NCI-H2196 treated with DMSO at 0.1 percent for 48 hours (cell line): ENCODE measurements at regions not wholly inside any gene's neighbourhood (a gene's known extent, or its start where the extent isn't known, plus 50 kb on each side); places are given as distances from the start of the nearest gene placed in this dataset.
"Not testable (repeated sequence)": the region's sequence is repeated elsewhere in the genome, so short reads cannot be mapped to it uniquely, and the experiment has no call there.

Experiments used
- DNase-seq: peaks from one replicate; lab custom pipeline; 2025; ENCODE audit not compliant: unreplicated experiment; lab: John Stamatoyannopoulos, UW

DNA sequence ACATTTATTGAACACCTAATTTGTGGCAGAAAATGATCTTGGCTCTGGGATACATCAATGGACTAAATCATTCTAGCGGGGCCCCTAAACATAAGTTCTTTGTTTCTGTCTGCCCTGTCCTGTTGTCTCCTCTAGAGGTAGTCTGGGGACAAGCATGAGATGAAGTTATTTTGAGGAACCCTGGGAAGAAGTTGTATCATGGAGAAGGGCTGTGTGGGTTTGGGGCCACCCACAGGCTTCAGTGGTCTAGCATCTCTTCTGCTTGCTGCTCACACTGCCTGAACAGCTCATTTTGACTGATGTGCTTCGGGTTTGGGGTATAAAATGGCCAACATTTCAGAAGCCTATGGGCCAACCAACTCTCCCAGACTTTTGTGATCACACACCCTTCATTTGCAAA lies 50.3 kb upstream of the OSBPL11 start:
- no peak for DNase-seq

DNA sequence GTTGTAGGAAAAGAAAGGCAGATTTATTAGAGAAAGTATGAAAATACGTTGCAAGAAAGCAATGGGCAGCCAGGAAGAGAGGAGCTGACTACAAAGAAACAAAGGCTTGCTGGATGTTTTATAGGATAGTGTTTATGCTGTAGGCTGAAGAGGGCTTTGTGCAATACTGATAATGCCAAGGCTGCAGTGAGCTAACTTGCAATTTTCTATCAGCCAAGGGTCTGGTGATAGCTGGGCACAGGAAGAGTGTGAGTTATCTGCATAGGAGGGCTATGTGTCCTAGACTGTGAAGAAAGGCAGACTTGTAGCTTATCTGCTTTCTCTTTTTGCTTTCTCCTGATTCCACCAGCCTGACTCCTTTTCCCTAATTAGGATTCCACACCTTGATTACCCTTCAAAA lies 51.3 kb upstream of the OSBPL11 start:
- DNase-seq: no peak

DNA sequence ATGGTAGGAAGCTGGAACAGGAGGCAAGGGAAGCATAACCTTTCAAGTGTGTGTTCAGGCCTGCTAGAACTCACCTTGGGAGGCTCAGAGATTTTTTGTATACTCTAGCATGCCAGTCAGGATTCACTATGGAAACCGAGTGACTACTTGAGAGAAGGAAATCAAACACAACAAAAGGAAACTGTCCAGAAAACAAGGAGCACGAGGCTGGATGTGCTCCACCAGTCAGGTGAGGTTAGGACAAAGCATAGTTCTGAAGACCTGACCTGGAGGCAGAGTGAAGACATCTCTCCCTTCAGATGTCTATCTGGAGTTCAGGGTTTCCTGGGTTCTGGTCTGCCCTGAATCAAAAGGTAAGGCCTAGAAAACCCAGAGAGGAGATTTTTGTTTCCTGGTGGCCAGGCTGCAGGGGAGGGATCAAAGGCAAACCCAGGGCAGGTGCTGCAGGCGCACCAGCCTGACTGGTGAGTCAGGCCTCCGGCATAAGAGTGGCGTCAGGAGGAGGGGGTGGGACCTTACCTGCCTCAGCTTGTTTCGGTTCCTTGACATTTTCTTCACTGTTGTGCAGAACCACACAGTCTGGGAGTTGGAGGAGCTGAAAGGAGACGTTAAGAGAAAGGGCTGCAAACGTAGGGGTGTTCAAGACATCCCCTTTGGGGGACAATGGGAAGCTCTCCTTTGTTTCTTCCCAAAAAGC lies 52.2 kb upstream of the OSBPL11 start:
- peak; percentile 52 for DNase-seq

DNA sequence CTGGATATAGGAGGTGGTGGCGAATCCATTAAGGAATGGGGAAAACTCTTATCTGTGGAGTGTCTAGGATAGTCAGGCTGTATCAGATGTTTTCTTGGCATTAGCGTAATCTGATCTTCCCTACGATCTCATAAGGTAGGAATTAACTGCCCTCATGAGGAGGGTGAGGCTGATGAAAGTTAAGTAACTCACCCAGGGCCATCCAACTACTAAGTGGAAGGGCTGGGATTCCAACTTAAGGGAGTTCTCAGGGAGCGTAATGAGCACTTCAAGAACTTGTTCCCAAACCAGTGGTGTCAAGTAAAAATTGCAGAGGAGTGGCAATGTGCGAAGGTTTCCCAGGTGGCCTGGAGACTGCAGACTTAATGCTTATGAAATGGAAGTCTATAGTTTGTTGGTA lies 55.9 kb upstream of the OSBPL11 start:
- peak; percentile 11 for DNase-seq

DNA sequence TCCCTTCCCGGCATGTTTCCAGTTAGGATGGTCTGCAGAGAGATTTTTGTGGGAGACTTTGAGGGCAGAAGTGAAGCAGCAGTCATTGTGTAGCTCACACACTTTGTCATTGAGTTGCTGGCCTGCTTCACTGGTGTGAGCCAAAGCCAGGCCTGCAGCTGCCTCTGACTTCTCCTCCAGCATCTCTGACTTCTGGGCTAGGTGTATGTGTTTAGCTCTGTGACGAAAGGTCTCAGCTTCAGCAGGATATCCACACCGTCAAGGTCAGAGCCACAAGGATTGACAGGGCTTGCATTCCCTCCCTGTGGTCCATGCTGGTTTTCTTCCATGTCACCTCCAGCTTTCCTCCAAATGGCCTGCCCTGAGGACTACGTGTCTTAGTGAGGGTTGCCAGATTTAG lies 57.1 kb upstream of the OSBPL11 start:
- no peak for DNase-seq

- no peak for DNase-seq
These were observed 59.2 kb upstream of the OSBPL11 start for GRCh38 chr3:125654526-125654925.

GRCh38 chr3:125662675-125663074 lies 67.4 kb upstream of the OSBPL11 start:
- DNase-seq: no peak

- DNase-seq: no peak
These were observed 75.1 kb upstream of the OSBPL11 start for GRCh38 chr3:125670352-125670751.

GRCh38 chr3:125670945-125671344 lies 75.6 kb upstream of the OSBPL11 start:
- no peak for DNase-seq

GRCh38 chr3:125671461-125672243 lies 76.4 kb upstream of the OSBPL11 start:
- no peak for DNase-seq

- DNase-seq: no peak
These were observed 80.5 kb upstream of the OSBPL11 start for GRCh38 chr3:125675791-125676190.

GRCh38 chr3:125679258-125679657 lies 84.0 kb upstream of the OSBPL11 start:
- no peak for DNase-seq

GRCh38 chr3:125681146-125681545 lies 85.8 kb upstream of the OSBPL11 start:
- DNase-seq: no peak

- DNase-seq: not testable (repeated sequence)
These were observed 86.6 kb upstream of the OSBPL11 start for GRCh38 chr3:125681906-125682305.

GRCh38 chr3:125682610-125683009 lies 87.3 kb upstream of the OSBPL11 start:
- DNase-seq: not testable (repeated sequence)

GRCh38 chr3:125683067-125683829 lies 88.0 kb upstream of the OSBPL11 start:
- peak; percentile 10 for DNase-seq

DNA sequence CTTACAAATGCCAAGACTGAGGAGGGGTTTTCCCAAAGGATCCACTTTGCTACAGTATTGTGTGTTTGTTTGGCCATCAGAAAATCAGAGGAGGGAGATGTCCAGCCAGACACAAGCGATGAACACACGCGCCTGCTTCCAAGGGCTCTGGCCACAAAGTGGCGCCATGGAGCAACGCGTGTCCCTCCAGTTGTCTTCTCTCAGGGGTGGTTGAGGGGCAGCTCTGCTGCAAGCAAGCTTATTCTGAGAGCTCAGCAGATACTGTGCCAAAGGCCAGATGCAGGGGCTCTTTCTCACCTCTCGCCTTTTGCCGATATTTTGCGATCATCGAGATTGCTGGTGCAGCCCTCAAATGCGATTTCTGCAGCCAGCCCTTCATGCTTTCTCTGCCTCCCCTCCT lies 88.9 kb upstream of the OSBPL11 start:
- peak; percentile 10 for DNase-seq

DNA sequence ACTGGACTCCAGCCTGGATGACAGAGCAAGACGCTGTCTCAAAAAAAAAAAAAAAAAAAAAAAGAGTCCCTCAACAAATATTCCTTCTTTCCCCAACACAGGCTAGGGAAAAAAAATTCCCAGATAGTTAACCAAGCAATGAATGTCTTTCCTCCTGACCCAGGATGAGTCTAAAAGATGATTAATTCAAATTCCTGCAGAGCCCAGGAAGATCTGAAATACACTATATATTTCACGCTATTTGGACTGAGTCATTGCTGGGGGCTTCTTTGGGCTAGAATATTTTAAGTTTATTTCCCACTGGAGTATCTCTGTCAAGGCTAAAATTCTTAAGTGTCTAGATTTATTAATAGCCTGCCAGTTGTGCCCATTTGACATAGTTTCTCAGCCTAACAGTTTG lies 90.4 kb upstream of the OSBPL11 start:
- DNase-seq: not testable (repeated sequence)

DNA sequence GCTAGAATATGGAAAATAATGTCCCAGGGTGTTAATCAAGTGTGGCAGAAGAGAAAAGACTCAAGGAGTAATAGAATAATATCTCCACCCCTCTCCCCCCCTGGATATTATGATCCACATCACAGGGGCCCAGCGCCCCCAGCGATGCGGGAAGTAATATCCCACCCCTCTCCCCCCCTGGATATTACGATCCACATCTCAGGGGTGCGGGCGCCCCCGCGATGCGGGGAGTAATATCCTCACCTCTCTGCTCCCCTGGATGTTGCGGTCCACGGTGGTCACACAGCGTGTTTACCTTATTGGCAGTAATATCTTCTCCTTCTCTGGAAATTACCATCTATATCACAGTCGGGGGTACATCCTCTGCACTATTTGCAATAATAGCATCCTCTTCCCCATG lies 97.1 kb upstream of the OSBPL11 start:
- no peak for DNase-seq

GRCh38 chr3:125693887-125694286 lies 98.6 kb upstream of the OSBPL11 start:
- no peak for DNase-seq

DNA sequence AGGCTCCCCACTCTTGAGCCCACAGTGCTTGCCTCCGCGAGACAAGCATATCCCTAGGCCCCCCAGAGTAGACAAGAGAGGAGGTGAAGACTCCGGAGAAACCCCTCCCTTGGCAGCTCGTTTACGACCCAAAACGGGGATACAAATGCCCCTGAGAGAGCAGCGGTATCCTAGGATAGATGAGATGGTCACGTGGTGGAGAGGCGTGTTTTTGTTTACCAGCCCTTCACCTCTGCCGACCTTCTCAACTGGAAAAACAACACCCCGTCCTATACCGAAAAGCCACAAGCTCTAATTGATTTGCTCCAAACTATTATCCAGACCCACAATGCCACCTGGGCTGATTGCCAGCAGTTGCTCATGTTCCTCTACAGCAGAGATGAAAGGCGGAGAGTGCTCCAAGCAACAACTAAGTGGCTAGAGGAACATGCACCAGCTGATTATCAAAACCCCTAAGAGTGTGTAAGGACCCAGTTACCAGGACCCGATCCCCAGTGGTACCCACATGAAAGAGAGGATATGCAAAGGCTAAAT lies 99.5 kb upstream of the OSBPL11 start:
- no peak for DNase-seq

GRCh38 chr3:125695688-125696087 lies 100.4 kb upstream of the OSBPL11 start:
- DNase-seq: no peak
